ENCODE measurements at regions not wholly inside any gene's neighbourhood (a gene's known extent, or its start where the extent isn't known, plus 50 kb on each side); places are given as distances from the start of the nearest gene placed in this dataset.

- DNase-seq (ENCODE audit: low read depth), result no peak
- no peak overlapping the region for H3K4me3 ChIP-seq (ENCODE audit: low read depth, low read length)
- TF ChIP-seq, protein P1, sequence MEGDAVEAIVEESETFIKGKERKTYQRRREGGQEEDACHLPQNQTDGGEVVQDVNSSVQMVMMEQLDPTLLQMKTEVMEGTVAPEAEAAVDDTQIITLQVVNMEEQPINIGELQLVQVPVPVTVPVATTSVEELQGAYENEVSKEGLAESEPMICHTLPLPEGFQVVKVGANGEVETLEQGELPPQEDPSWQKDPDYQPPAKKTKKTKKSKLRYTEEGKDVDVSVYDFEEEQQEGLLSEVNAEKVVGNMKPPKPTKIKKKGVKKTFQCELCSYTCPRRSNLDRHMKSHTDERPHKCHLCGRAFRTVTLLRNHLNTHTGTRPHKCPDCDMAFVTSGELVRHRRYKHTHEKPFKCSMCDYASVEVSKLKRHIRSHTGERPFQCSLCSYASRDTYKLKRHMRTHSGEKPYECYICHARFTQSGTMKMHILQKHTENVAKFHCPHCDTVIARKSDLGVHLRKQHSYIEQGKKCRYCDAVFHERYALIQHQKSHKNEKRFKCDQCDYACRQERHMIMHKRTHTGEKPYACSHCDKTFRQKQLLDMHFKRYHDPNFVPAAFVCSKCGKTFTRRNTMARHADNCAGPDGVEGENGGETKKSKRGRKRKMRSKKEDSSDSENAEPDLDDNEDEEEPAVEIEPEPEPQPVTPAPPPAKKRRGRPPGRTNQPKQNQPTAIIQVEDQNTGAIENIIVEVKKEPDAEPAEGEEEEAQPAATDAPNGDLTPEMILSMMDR (IDR thresholded peaks at IDR 0.05; ENCODE audit: low read depth, low read length, missing control alignments), result no peak
These were observed 243.0 kb downstream of the PSAT1 start for GRCh38 chr9:78539904-78540303.

DNA sequence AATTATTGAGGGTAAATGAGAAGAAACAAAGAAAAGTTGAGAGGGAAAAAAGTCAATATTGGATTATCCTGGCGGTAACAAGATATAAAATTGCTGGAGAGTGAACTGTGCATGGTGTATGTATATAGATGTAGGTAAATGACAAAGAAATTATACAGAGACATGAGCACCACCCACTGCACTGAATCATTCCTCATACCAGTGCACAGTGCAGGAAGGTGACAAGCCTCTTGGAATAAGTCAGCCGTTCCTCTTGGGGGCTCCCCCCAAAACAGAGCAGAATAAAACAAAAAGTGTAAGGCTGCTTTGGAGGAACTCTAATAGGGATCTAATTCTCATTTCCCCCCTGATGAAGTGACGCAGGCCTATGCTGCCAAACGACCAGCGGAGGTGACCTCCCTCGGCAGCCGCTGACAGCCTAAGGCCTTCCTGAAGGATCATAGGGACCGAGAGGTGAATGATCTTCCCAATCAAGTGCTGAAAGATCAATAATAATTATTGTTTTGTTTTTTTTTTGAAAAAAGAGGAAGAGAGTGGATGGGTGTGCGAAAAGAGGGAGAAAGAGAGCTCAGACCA is 245.0 kb downstream of the PSAT1 start:
- TF ChIP-seq, protein P1 (IDR thresholded peaks at IDR 0.05; ENCODE audit: low read depth, low read length, missing control alignments), result no peak
- no peak overlapping the region for H3K4me3 ChIP-seq (ENCODE audit: low read depth, low read length)
- DNase-seq (ENCODE audit: low read depth), result no peak

- DNase-seq (ENCODE audit: low read depth), result no peak
- TF ChIP-seq, protein P1 (IDR thresholded peaks at IDR 0.05; ENCODE audit: low read depth, low read length, missing control alignments), result no peak
- H3K4me3 ChIP-seq (ENCODE audit: low read depth, low read length), result no peak overlapping the region
These were observed 245.7 kb downstream of the PSAT1 start for GRCh38 chr9:78542491-78543181.

DNA sequence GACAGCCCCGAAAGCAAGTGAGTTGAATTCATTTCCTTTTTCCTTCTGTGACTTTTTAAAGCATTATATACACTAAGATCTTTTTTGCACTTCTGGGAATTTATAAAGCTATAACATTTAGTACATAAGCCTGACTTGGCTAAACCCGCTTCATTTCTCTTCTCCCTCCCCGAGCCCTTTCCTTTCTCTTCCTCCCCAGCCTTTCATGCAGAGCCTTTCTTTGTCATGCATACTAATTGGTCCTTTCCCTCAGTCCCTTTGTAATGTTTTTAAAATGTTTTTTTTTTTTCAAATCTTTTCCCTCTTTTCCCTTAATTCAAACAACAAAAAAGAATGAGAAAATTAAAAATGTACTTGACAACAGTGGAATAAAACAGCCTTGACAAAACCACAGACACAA is 246.4 kb downstream of the PSAT1 start:
- DNase-seq (ENCODE audit: low read depth), result no peak
- no peak overlapping the region for H3K4me3 ChIP-seq (ENCODE audit: low read depth, low read length)

DNA sequence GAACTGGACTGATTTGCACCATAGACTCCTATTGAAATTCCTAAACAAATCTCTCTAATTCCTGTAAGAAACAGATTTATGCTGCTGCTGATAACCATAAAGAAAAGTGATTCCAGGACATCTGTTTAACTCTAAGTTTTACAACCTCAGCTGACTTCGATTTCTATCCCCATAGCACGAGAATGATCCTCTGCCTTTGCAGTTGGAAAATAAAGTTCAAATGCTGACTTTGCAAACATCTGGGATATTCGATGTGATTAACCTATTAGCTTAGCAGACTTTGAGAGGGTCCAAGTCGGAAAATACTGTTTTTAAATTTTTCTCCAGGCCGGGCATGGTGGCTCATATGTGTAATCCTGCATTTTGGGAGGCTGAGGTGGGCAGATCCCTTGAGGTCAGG is 247.3 kb downstream of the PSAT1 start:
- TF ChIP-seq, protein P1 (IDR thresholded peaks at IDR 0.05; ENCODE audit: low read depth, low read length, missing control alignments), result no peak
- DNase-seq (ENCODE audit: low read depth), result no peak
- no peak overlapping the region for H3K4me3 ChIP-seq (ENCODE audit: low read depth, low read length)

More for the DNA sequence above, 246.4 kb downstream of the PSAT1 start:
- TF ChIP-seq, protein P1 (IDR thresholded peaks at IDR 0.05; ENCODE audit: low read depth, low read length, missing control alignments), result no peak

- TF ChIP-seq, protein P1 (IDR thresholded peaks at IDR 0.05; ENCODE audit: low read depth, low read length, missing control alignments), result no peak
- DNase-seq (ENCODE audit: low read depth), result no peak
- no peak overlapping the region for H3K4me3 ChIP-seq (ENCODE audit: low read depth, low read length)
These were observed 250.9 kb downstream of the PSAT1 start for GRCh38 chr9:78547831-78548230.

GRCh38 chr9:78548670-78549069 is 251.7 kb downstream of the PSAT1 start:
- TF ChIP-seq, protein P1 (IDR thresholded peaks at IDR 0.05; ENCODE audit: low read depth, low read length, missing control alignments), result no peak
- DNase-seq (ENCODE audit: low read depth), result no peak

More at GRCh38 chr9:78548670-78549069, 251.7 kb downstream of the PSAT1 start:
- H3K4me3 ChIP-seq (ENCODE audit: low read depth, low read length), result no peak overlapping the region
